ENCODE measurements at regions not wholly inside any gene's neighbourhood (a gene's known extent, or its start where the extent isn't known, plus 50 kb on each side); places are given as distances from the start of the nearest gene placed in this dataset.

DNA sequence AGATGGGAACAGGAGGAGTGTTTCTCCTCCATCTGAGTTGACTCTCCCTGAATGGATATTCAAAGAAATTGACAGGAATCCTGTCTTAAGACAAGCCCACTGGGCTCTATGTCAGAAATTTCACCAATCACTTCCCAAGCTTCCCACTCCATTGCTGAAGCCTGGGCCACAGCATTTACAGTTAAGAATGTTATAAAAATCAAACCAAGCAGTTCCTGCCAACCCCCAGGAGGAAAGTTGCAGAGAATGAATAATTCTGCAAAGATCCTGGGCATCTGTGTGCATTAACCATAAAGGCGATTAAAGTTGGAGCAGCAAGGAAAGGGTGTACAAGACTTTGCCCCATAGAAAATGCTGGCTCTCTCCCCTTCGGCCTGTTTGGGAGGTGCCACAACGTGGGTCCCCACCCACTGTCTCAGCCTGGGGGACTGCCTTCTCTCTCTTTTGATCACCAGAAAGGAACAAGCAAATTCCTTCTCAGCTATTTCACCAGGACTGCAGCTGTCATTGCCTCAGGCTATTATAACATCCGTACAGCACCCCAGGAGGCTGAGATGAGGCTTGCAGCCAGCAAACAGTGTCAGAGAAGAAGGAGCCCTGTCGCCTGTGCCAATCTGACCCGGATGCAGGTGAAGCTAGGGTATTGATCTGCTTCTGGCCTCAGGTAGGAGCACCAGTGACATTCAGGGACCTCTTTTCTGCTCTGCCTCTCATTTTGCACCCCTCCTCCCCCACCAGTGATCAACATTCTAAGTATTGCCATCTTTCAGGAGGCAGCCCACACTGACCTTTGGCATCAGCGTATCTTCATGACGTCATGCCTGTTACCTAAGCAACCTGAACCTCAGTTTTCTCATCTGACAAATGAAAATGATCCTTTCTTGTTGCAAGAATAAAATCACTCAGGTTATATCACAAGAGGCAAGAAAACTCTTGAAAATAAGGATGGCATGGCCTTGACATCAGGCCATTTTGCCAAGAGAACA, 219.0 kb downstream of the SH3BP4 start:
- DNase-seq, result no peak

DNA sequence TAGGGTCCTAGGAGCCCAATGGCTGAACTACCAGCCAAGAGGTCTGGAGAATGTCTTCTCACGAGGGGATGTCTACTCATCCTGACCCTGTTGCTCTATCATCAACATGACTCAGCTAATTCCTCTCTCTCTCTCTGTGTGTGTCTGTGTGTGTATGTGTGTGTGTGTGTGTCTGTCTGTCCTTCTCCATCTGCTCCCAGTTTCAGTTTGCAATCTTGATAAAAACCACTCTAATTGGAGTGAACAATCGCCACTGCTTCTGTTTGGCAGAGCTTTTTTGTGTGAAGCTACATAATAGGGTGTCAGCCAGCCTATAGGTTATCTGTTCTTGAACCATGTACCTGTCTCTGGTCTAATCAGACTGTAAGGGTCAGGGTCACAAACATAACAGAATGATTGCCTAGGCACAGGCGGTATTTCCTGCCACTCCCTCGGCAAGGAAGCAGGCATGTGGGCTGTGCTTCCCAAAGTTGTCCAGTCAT, 219.8 kb downstream of the SH3BP4 start:
- DNase-seq, result no peak

DNA sequence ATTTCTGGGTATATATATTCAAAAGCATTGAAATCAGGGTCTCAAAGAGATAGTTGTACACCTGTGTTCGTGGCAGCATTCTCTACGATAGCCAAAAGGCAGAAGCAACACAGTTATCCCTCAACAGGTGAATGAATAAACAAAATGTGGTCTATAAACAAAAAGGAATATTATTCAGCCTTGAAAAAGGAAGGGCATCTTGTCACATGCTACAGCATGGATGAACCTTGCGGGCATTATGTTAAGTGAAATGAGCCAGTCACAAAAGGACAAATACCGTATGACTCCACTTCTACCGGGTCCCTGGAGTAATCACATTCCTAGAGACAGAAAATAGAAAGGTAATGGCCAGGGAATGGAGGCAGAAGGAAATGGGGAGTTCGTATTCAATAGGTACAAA, 228.8 kb downstream of the SH3BP4 start:
- no peak for DNase-seq

DNA sequence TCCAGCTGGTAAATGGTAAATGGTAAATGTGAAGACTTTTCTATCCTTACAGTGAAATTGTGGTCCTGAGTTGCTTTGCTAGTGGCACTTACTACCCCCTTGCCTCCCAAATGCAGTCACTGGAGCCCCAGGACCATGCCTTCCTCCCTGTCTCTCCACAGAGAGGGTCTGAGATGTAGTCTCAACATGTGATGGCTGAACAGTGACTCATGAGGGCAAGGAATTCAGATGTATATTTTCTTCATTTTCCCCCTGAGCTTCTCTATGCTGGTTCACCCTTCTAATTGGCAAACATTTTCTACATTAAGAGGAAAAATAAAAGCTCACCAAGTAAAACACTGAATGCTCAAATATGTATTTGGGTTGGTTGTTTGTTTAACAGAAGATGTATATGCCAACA, 232.0 kb downstream of the SH3BP4 start:
- DNase-seq, result no peak

DNA sequence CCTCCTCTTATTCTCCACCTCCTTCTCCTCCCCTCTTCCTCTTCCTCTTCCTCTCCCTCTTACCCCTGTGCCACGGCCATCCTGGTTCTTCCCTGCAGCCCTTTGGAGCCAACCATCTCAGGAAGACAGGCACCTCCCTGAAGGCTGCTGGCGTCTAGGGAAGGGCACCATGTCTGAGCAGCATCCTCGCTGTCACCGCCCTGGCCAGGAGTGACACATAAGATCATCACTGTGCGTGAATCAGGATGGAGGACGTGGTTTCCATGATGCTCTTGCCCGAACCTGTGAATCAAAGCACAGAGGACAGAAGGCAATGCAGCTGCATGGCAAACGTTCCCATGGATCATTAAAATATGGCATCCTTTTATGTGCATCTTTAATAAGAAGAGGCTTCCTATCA, 236.0 kb downstream of the SH3BP4 start:
- no peak for DNase-seq

DNA sequence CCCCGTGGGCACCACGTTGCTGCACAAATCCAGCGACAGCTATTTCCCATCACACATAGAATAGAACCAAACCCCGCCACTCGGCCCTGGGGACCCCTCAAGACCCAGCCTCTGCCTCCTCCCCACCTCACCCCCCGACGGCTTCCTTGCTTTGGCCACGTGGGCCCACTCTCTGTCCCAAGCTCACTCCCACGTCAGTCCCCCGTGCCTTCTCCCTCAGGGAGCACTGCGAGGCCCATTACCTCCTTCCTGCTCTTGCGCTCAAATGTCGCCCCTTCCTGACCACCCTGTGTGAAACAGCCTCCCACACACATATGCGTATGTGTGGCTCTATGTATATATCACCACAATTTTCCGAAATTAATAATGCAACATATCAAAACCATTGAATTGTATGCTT, 239.7 kb downstream of the SH3BP4 start:
- DNase-seq, result no peak

DNA sequence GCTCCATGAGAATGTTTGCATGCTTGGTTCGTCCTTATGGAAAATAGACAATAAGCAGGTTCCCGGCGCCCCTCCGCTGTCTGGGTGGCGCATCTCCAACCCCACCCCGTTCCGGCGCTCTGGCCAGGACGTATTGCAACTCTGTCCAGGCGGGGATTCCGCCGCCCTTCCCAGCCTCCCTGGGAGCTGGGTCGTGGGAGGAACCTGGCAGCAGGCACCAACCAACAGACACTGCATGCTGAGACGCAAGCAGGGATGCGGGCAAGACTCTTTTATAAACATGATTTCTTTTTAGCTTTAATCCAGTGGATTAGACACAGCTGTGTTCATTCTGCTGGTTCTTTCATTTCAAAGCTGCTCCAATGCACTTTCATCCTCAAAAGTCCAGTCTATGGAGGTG, 240.2 kb downstream of the SH3BP4 start:
- DNase-seq, result no peak

DNA sequence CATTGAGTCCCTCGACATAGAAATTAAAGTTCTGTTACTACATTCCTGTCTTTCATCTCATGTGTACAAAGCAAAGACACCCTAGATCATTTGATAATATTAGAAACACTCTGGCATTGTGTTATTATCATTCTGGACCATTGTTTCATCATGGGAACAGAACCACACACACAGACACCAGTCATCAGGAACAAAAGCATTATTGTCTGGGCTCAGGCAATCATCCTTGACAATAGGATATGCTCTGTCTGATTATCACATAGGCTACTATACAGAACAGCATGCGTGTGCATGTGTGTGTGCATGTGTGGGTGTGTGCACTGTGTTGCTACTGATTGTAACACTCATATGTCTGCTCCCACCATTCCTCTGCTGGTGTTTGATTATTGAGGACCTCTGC, 242.5 kb downstream of the SH3BP4 start:
- no peak for DNase-seq

DNA sequence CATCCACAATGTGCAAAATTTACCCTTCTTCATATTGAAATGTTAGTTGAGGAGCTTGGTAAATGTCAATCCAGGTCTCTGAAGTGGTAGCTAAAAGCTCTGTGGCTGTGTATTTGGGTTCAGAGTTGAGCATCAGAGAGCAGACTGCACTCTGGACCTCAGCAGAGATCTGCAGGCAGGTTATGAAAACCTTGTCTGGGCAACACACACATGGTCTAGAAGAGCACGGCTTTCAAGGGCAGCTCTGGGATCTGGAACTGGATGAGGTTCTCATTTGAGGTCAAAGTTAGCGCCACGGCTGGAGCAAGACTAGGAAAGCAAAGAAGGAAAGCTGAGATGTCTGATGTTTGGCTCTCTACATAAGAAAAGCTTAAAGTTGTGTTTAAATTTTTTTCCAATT, 243.0 kb downstream of the SH3BP4 start:
- DNase-seq, result no peak

DNA sequence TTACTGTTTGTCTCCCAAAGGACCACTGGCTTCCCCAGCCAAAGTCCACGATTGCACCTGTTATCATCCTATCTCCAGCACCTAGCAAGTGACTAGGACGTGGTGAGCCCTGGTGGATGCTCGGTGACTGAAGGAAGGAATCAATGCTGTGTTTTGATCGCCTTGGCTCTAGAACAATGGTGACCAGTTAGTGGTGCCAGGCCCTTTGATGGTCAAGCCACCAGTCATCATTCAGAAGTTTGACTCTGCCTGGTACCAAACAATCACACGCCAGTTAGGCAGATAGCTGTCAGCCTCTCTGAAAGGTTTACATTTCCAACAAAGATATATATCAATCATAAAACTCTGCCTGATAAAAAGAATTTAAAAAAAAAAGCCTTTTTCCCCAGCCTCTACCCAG, 244.1 kb downstream of the SH3BP4 start:
- DNase-seq, result no peak

DNA sequence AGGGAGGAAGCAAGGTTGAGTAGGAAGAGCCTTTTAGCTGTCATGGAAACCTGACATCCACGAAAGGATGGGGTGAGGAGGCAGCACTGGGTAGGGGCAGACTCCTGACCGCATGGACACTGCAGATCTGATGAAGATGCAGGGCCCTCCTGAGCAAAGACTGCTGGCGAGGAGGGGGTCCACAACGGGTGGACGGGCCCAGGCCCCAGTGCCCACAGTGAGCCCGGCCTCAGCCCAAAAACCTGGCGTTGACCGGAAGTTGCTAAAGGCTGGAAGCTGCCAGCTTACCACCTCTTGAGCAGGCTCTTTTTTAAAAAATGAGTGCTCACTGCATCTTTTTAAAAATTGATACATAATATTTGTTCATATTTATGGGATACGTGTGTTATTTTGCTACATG, 247.3 kb downstream of the SH3BP4 start:
- DNase-seq, result no peak

DNA sequence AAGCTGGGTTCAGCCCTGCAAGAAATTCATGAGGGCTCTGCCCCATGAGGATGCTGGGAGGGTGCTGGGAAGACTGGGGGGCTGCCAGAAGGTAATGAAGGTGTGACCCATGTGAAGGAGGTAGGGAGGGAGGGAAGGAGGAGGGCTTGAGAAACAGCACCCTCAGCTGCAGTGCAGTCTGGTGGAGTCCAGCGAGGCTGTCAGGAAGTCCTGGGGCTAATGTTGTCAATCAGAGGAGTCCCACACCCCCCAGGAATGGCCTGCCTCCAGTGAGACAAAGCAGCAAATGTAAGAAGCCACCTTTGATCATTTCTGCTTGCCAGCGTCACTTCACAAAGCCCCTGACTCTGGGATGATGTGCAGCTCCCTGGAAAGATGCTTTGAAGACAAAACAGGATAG, 248.4 kb downstream of the SH3BP4 start:
- DNase-seq, result no peak

DNA sequence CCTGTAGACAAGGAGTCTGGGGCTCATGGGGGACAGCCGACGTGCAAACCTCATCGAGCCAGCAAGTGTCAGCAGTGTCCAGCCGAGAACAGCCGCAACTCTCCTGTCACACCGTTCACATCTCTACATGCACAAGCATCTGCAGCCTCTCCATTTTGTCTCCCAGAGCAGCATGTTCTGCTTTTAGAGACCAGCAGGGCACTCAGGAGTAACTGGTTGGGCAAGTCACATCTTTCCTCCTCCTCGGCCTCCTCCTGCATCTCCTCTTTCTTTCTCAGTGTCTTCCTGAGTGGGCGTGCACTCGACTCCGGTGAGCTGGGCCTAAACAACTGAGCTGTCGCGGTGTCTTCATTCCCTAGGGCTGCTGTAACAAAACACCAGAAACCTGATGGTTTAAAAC, 249.9 kb downstream of the SH3BP4 start:
- no peak for DNase-seq

DNA sequence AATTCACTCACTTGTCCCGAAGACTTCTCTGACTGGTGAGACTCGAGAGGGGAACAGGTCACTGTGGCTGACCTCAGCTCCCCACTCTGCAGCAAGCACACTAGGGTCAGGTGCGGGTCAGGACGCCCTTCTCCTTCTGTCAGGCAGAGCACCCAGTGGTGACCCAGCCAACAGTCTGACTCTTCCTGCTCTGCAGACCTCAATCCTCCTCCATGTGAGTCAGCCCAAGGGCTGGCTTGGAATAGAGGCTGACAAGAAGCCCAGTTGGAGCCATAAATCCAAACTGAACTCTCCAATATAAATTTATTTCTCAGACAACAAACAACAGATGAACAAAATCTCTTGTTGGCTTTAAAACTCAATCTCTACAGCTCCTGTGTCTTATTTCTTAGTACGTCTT, 253.1 kb downstream of the SH3BP4 start:
- DNase-seq, result no peak

DNA sequence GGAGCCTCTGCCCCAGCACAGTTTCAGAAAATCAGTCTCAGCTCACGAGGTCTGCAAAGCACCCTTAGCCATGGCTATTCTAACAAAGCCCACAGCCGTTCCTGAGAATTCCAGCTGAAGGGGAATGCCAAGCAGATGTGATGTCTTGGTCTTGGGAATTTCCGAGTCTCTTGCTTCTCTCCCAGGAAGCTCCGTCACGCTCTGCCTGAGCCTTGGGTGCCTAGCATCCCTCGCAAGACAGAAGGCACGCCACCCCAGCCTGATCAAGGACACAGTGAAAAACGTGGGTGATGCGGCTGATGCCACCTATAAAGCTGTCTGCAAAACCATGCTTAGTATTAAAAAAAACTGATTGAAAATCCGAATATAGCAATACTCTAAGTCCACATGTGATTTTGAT, 254.6 kb downstream of the SH3BP4 start:
- DNase-seq, result no peak

DNA sequence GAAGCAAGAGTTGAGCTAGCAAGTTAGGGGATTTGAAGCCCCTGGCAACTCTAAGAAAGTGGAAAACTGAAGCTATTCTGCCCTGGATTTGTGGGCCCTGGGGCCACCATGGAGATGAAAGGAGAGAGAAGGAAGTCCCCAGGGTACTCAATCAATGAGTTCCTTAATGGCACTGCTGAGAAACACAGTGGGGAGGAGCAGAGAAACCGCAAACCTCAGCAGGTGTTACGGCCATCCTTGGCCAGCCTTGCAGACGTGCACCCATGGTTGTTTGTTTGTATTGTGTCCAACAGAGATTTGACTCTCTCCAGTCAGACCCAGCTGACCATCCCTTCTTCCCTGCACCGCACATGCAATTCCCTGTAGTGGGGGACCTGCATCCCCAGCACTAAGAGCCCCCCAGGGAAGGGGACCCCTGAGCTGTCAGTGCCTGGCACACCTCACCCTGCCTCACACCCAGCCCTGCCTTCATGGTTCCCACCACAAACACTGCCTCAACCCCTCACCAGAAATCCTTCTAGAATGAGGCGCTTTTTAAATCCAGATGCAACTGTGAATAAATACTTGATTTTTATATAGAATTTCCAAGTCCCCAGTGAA, 255.3 kb downstream of the SH3BP4 start:
- no peak for DNase-seq

DNA sequence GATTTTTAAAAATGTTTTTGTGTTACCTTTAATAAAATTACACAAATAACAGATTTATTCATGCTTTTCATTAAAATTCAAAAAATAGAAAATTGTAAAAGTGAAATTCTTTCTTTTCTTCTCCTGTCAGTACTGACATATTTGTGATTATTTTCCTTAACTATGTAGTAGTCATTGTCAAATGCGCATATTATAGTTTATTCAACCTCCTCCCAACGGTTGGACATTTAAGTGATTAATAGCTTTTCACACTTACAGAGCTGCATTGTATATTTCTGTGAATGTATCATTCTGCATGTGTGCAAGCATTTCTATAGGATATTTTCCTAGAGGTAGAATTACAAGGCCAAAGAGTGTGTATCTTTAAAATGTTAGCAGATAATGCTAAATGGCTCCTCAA, 259.2 kb downstream of the SH3BP4 start:
- no peak for DNase-seq

DNA sequence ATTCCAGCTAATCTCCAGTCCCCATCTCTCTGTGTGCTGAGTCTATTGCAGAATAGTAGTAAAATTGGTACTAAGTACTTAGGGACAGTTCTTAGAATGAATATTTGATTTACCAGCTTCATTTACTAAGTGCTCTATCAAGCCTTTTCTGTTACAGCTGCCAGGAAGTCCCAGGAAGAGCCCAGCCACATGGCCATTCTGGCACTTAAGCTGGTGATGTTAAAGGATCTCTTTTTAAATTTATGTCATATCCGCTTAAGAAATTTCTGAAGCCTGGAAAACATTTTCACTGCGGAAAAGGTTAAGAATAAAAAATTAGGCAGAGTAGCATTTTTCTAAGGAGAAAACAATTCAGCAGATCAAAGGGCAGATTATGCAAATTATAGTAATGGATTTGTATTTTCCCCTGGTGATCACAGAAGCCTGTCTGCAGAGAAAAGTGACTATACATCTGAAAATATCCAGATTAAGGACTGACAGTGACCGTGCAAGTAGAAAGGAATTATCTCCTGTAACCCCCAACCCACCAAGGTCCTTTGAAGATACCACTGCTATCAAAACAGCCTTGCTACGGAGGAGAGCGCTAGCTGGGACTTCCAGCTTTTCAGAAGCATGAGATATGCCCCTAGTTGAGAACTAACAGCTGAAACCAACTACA, 260.8 kb downstream of the SH3BP4 start:
- DNase-seq, result no peak

DNA sequence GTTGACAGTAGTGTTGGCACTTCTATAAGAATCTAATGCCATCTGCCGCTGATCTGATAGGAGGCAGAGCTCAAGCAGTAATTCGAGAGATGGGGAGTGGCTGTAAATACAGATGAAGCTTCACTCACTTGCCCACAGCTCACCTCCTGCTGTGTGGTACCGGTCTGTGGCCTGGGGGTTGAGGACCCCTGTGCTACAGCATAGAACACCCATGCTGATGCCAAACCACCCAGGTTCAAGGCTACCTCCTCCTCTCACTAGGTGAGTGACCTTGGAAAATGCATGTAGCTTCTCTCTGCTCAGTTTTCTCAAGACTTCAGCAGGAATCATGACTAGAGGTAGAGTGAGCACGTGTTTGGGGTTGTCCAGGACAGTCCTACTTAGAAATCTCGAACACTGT, 263.4 kb downstream of the SH3BP4 start:
- DNase-seq, result no peak

DNA sequence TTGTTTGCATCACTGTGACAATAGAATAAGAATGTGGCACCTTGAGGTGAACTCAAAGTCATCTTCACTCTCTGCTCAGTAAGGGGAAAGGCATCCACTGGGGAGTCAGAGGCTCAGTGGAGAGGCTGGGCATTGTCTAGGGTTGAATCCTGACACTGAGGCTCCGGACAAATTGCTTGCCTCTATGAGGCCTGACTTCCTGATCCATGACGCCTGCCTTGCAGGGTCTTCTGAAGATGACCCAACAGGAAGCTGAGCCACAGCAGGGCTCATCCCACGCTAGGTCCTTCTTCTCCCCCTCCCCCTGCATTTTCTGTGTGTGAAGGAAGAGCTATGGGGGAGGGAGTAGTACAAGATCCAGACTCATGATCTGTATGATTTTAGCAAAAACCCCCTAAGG, 265.1 kb downstream of the SH3BP4 start:
- no peak for DNase-seq

DNA sequence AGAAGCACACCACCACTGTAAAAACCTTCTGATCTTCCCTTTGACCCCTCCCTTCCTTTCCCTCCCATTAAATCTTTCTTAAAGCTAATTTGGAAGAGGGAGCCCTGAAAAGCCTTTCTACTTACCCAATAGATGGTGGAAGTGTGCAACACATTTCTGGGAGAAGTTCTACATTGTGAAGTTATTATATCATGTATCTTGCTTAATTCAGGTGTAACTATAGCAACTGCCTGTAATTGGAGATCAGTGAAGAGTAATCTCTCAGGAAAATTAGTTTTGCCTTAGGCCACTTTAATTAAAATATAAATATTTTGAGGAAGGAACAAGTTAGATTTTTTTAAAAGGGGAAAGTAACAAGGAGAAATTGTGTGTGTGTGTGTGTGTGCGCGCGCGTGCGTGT, 266.0 kb downstream of the SH3BP4 start:
- DNase-seq, result no peak

DNA sequence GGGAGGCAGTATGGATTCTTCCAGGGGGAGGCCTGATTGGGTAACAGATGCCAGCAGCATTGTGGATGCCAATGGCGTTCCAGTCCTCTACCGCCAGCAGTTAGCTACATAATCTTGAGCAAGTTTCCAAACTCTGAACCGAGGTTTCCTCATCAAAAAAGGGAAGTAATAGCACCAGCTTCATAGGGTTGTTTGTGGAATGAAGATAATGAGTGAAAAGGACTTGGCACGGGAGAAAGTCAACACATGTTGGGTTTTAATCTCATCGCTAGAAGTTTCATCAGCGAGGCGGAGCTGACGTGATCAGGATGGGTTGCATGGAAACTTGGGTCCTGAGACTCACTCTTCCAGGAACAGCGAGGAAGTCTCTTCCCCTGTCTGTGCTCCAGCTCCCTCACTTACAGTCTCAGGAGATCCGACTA, 266.7 kb downstream of the SH3BP4 start:
- no peak for DNase-seq

DNA sequence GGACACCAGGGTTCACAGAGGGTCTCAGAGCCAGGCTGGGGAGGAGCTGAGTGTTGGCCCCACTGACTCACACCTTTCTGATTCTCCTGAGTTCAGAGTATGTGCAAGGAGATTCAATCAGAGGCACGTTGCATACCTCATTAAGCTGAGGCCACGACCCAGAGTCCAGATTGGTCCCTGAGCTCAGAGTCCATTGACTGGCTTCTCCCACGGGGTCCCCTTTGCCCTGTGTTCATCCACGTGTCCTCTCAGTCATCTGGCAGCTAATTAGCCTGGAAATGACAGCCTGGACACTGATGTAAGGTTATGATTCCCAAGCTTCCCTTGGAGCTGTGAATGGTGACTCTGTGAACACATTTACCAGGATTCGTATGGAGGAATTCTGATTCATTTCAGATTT, 267.2 kb downstream of the SH3BP4 start:
- no peak for DNase-seq

DNA sequence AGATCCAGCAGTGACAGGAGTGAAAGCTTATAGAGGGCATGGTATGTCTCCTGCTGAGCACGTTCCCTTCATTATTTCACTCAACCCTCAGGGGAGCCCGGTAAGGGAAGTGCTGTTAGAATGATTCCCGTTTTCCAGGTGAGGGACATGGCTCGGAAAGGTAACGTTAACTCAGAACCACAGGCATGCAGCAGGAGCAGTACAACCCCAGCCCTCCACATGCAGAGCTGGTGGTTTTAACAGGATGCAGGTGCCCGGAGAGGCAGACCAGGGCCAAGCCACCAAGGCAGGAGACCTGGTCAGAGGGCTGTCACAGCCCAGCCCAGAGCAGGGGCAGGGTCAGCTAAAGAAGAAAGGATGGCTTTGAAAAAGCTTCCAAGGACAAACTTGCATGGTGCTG, 268.5 kb downstream of the SH3BP4 start:
- DNase-seq, result no peak

All from stimulated activated CD4-positive, alpha-beta T cell treated with anti-CD3 and anti-CD28 coated beads, Interleukin-4, amount 100 ng/mL, for 24 hours (primary cell).